Stomach (tissue), 4 donors: ENCODE measurements at regions not wholly inside any gene's neighbourhood (a gene's known extent, or its start where the extent isn't known, plus 50 kb on each side); places are given as distances from the start of the nearest gene placed in this dataset.
"Not testable (repeated sequence)": the region's sequence is repeated elsewhere in the genome, so short reads cannot be mapped to it uniquely, and the experiment has no call there.

Source experiments
- CTCF ChIP-seq, 7 experiments: fragments of 450-650 bp in 4 of 7; fragments of 200-600 bp in 3 of 7; sonication (generic) in 3 of 7; IDR thresholded peaks; one replicate each; pipeline ENCODE4 v1.5.1; 2016 to 2019; ENCODE audit warnings: antibody characterized with exemption in 7 of 7, control low read depth in 2 of 7, mild to moderate bottlenecking in 1 of 7
- POLR2A ChIP-seq, 4 donors: fragments of 450-650 bp; IDR thresholded peaks; one replicate each; pipeline ENCODE4 v1.6.1; 2016; ENCODE audit warnings: antibody characterized with exemption in 4 of 4, control low read depth in 2 of 4, mild to moderate bottlenecking in 1 of 4, moderate library complexity in 1 of 4
- POLR2AphosphoS5 ChIP-seq, 3 donors: sonication (generic); formaldehyde crosslinking; IDR thresholded peaks; one replicate each; pipeline ENCODE4 v1.6.1; 2016; ENCODE audit warnings: antibody characterized with exemption in 3 of 3

GRCh38 chr2:87536427-87536826, 211.5 kb upstream of the PLGLB2 start:
- TF ChIP-seq CTCF, POLR2AphosphoS5, POLR2A (IDR thresholded peaks at IDR 0.05): not testable (repeated sequence)
